ENCODE measurements at regions not wholly inside any gene's neighbourhood (a gene's known extent, or its start where the extent isn't known, plus 50 kb on each side); places are given as distances from the start of the nearest gene placed in this dataset.
"Not testable (repeated sequence)": the region's sequence is repeated elsewhere in the genome, so short reads cannot be mapped to it uniquely, and the experiment has no call there.

GRCh38 chr1:54474310-54475251 is 68.4 kb upstream of the SSBP3 start:
- DNase-seq, result no peak

- DNase-seq, result no peak
Observed at GRCh38 chr1:54471588-54471987, 65.4 kb upstream of the SSBP3 start.

- not testable (repeated sequence) for DNase-seq
Observed at GRCh38 chr1:54469444-54469843, 63.2 kb upstream of the SSBP3 start.

- DNase-seq, result not testable (repeated sequence)
Observed at GRCh38 chr1:54468288-54469084, 62.3 kb upstream of the SSBP3 start.

- DNase-seq, result no peak
Observed at GRCh38 chr1:54465351-54465811, 59.2 kb upstream of the SSBP3 start.

- no peak for DNase-seq
Observed at GRCh38 chr1:54464477-54465146, 58.4 kb upstream of the SSBP3 start.

GRCh38 chr1:54464031-54464476 is 57.9 kb upstream of the SSBP3 start:
- DNase-seq, result no peak

- DNase-seq, result no peak
Observed at GRCh38 chr1:54463259-54464030, 57.3 kb upstream of the SSBP3 start.

GRCh38 chr1:54462597-54463258 is 56.5 kb upstream of the SSBP3 start:
- no peak for DNase-seq

- no peak for DNase-seq
Observed at GRCh38 chr1:54461731-54462596, 55.8 kb upstream of the SSBP3 start.

- DNase-seq, result no peak
Observed at GRCh38 chr1:54460861-54461387, 54.7 kb upstream of the SSBP3 start.

- DNase-seq, result no peak
Observed at GRCh38 chr1:54460351-54460750, 54.2 kb upstream of the SSBP3 start.

GRCh38 chr1:54459726-54460191 is 53.6 kb upstream of the SSBP3 start:
- DNase-seq, result no peak

GRCh38 chr1:54459140-54459539 is 52.9 kb upstream of the SSBP3 start:
- DNase-seq, result no peak

GRCh38 chr1:54456921-54457529 is 50.8 kb upstream of the SSBP3 start:
- no peak for DNase-seq

- no peak for DNase-seq
Observed at GRCh38 chr1:54456361-54456760, 50.2 kb upstream of the SSBP3 start.
